ENCODE measurements at regions not wholly inside any gene's neighbourhood (a gene's known extent, or its start where the extent isn't known, plus 50 kb on each side); places are given as distances from the start of the nearest gene placed in this dataset.
A peak's percentile ranks its signal among the peaks of the same experiment; 100 is the strongest.

- Histone ChIP-seq H3K4me3 (no peak overlapping the region), H3K27ac (no peak overlapping the region)
These were observed 116.4 kb downstream of the ACKR3 start for GRCh38 chr2:236685979-236686520.

GRCh38 chr2:236686561-236686960 lies 116.9 kb downstream of the ACKR3 start:
- Histone ChIP-seq H3K27ac (no peak overlapping the region), H3K4me3 (no peak overlapping the region)

DNA sequence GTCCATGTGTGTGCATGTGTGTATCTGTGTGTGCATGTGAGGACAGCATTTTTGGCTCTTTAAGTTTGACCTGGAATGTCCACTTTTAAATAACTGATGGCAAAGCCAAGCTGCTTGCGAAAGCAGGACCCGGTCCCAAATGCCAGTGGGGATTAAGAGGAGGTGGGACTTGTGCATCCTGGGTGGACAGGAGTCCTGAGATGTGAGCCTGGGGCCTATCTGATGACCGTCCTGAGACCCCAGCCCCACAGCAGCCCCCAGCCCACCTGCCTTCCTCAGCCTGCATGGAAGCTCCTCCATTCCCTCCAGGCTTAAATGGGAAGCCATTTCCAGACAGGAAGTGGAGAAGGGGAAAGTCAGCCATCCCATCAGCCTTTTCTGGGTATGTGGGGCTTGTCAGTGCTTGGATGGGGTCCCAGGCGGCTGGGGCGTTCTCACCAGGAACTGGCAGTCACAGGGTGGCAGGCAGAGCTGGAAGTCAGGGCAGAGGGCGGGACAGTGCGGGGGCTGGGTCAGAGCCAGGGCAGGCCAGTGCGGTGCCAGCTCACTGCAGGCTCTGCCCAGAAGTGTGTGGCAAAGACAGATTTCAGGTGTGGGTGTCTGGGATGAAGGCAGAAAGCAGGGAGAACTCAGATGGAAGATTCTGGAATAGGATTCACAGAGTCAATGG lies 117.8 kb downstream of the ACKR3 start:
- peak overlapping the region in 1 of 21 experiments; percentile 17 for H3K27ac ChIP-seq
- no peak overlapping the region for H3K4me3 ChIP-seq

GRCh38 chr2:236688157-236688556 lies 118.5 kb downstream of the ACKR3 start:
- no peak overlapping the region for H3K4me3 ChIP-seq
- H3K27ac ChIP-seq, result no peak overlapping the region

DNA sequence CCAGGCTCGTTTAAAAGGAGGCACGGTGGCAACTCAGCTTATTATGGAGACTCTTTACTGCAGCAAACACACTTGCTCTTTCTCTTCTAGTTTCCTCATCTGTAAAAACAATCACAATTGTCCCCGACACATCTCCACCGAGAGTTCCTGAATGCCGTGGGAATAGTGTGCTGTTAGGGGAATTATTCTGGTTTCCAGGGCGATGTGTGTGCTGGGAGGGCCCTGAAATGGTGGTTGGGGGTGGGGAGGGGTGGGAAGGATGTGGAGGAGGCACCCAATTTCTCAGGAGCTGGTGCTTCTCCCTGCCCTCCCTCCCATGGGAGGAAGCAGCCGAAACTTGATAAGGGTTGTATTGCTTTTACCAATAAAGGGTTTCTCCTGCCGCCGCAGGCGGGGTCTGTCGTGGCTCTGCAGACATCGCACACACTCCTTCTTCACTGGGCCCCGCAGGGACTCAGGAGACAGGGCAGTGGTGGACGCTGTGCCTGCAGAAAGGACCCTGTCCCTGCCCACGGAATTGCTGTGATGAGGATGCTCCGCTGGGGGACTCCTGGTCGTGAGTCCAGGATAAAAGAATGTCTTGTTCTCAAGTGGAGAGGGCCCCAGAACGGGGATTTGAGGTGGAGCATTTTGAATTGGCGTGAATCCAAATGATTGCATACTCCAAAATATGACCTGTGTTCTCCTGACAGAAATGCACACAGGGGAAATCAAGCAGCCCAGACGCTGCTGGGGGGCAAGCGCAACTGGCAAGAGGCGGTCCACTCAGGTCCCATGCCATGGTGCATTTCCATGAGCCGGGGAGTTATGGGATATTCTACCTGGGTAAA lies 119.2 kb downstream of the ACKR3 start:
- Histone ChIP-seq H3K27ac (no peak overlapping the region), H3K4me3 (no peak overlapping the region)

GRCh38 chr2:236689393-236689700 lies 119.7 kb downstream of the ACKR3 start:
- Histone ChIP-seq H3K4me3 (no peak overlapping the region), H3K27ac (no peak overlapping the region)

DNA sequence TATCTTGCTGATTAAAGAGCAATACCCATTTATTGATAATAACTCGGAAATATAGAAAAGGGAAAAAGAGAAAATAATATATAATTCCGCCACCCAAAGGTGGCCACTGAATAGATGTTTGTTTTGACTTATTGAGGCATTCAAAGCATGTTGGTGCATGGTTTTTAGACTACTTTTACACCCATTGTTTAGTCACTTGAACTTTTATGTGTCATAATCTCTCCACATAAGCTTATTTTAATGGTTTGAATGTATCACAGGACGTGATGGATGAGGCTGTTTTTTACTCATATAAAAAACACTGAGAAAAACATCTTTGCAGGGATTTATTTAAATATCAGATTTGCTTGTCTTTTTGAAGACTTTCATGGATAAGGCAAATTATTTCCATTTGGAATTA lies 120.4 kb downstream of the ACKR3 start:
- Histone ChIP-seq H3K27ac (no peak overlapping the region), H3K4me3 (no peak overlapping the region)

- Histone ChIP-seq H3K4me3 (no peak overlapping the region), H3K27ac (no peak overlapping the region)
These were observed 121.1 kb downstream of the ACKR3 start for GRCh38 chr2:236690726-236691125.

GRCh38 chr2:236691799-236692167 lies 122.2 kb downstream of the ACKR3 start:
- Histone ChIP-seq H3K27ac (no peak overlapping the region), H3K4me3 (no peak overlapping the region)

DNA sequence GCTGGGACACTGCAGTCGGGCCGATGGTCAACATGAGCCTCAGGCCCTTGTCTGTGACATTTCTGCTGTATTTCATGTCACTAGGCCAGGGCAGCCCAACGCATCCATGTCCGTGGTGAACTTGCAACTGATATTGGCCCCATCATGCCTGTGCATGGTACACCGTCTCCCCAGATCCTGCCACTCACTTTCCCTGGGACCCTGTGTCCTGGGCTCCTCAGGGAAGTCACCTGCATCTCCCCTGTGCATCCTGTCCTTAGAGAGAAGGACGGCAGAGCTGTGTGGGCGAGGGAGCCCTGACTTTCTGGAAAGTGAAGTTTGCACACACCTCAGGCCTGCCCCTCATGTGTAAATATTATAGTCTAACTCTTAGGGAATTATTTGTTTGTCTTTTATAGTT lies 123.3 kb downstream of the ACKR3 start:
- Histone ChIP-seq H3K27ac (no peak overlapping the region), H3K4me3 (no peak overlapping the region)

DNA sequence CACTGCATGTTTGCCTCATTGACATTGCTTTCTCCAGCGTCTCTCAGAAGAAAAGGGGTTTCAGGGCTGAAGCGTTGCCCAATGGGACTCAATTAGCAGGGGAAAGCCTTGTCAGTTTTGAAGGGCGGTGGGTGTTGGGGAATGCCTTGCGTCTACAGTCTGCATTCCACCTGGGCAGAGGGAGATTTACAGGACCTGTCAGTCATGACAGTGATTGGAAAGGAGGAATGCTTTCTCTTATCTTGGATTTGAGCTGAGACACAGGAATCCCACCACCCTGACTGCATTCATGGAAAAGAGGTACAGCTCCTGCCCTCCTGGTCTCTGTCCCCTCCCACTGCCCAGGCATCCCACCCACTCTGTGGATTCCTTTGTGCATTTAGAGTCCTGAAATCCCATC lies 123.9 kb downstream of the ACKR3 start:
- Histone ChIP-seq H3K27ac (no peak overlapping the region), H3K4me3 (no peak overlapping the region)

DNA sequence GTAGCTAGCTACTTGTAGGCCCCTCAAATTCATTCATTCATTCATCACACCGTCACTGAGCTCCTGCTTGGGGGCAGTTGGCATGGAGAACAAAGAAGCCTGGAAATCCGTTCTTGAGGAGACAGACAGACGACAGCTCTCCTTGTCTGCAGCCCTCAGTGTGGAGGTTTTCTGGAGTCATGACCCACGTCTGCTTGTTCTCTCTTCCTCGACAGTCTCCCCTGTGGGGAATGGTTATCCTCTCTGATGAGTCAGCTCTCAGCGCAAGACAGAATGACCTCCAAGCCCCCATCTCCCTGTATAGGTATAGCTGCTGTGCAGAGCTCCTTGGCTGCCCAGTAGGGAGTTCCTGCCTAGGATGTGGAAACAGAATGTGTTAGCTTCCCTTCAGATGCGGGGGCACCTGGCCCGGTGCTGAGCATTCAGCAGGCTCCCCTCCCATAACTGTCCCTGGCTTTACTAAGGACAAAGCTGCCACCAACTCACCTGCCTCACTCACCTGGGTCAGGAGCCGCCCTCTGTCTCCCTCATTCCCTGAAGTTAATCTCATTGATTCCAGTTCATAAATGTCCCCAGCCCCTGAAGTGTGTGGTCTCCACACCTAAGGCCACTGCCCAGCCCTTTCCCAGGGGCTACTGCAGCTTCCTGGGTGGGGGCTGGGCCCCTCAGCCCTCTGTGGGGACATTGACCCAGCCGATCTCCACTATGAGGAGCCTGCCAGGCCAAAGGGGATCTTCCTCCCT lies 124.7 kb downstream of the ACKR3 start:
- Histone ChIP-seq H3K27ac (no peak overlapping the region), H3K4me3 (no peak overlapping the region)

DNA sequence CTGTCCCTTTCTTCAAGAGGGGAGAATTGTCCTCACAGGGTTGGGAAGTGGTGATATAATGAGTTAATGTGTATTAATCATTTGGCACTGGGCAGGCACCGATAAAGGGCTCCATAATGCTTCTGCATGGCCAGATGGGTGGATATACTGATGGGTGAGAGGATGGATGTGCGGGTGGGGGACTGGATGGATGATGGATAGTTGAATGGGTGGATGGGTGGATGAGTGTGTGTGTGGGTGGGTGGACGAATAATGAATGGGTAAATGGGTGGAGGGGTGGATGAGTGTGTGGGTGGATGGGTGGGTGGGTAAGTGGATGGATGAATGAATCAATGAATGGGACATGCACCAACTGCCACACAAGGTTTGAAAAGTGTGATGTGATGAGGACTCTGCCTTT lies 127.2 kb downstream of the ACKR3 start:
- no peak overlapping the region for H3K4me3 ChIP-seq
- H3K27ac ChIP-seq, result no peak overlapping the region

GRCh38 chr2:236698016-236698627 lies 128.5 kb downstream of the ACKR3 start:
- no peak overlapping the region for H3K4me3 ChIP-seq
- no peak overlapping the region for H3K27ac ChIP-seq

- no peak overlapping the region for H3K27ac ChIP-seq
- H3K4me3 ChIP-seq, result no peak overlapping the region
These were observed 131.1 kb downstream of the ACKR3 start for GRCh38 chr2:236700703-236701102.

DNA sequence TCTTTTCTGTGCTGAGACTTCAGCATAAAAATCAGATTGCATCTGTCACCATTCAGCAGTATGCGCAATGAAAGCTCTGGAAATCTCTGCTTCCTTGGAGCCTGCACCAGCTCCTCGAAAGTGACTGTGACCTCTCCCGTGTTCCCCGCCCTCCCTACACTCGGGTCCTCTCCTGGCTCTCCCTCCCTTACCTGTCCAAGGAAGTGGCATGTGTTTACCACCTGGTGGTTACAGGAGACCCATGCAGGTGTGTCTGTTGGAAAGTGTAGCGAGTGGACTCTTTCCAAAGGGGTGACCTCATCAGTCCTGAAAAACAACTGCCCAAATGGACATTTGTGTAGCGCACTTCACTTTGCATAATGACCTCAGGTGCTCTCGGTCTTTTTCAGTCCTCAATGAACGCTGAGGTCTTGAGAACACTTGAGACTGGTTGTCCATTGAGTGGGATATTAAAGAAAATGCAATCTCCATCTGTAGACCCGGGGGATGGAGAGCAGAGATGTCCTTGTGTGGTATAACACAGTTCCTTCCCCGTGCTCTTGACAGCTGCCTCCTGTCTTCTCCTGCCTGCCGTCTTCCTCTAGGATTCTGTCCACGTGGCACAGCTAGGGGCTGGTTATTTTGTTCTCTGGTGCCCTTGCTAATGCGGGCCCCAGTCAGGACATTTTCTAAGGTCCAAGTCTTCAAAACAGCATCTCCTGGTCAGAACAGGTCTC lies 133.2 kb downstream of the ACKR3 start:
- no peak overlapping the region for H3K4me3 ChIP-seq
- no peak overlapping the region for H3K27ac ChIP-seq

DNA sequence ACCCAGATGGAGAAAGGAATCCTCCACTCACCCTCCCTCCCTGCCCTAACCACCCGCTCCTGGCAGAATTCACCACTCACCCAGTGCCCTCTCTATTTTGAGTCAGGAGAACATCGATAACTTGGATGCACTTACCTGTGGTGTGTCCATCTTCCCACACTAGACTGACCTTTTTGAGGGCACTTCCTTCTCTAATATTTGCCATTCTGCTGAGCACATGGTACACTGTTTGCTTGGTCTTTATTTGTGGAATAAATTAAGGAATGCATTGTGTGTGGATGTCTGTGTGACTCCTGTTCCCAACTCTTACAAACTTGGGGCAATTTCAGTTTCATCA lies 133.7 kb downstream of the ACKR3 start:
- H3K4me3 ChIP-seq, result no peak overlapping the region
- H3K27ac ChIP-seq, result no peak overlapping the region

DNA sequence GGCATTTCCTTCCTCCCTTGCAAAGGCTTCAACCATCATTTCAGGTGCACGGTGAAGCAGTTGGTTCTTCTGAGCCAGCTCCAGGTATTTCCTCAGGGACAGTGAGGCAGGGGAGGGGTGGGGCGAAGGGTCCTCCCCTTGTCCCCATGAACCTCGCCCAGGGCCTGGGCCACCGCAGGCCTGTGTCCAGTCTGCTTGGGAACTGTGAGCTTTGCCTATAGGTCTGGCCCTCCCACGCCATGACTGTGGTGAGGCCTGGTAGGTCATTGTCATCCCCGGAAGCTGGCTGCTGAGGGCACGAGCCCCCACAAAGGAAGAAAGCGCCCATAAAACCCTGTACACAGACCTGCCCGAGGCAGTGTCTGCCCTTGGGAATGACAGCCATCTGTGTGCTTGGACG lies 134.3 kb downstream of the ACKR3 start:
- no peak overlapping the region for H3K4me3 ChIP-seq
- no peak overlapping the region for H3K27ac ChIP-seq

- H3K4me3 ChIP-seq, result no peak overlapping the region
- no peak overlapping the region for H3K27ac ChIP-seq
These were observed 135.3 kb downstream of the ACKR3 start for GRCh38 chr2:236704887-236705286.

All from skin epidermis (tissue), 12 donors.